ENCODE measurements at regions not wholly inside any gene's neighbourhood (a gene's known extent, or its start where the extent isn't known, plus 50 kb on each side); places are given as distances from the start of the nearest gene placed in this dataset.

DNA sequence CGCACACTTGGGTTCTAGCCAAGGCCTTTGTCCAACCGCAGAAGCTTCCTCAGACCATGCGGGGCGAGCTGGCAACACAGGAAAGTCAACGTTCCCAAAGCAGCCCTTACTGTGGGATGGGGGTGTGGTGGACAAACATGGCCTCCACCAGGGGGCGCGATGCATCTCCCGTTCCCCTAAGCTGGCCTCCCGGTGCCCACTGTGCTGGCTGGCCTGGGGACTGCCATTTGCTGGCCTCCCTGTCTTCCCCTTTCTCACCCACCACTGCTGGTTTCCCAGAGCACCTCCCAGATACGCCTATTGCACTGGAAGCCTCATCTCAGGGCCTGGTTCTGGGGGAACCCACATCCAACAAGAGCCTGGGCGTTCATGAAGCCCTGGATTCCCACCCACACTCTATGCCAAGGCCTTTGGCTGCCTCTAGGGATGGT, 145.3 kb downstream of the IRF8 start:
- no peaks in the 10 kb centered on the region for H3K36me3 ChIP-seq
- no peaks in the 10 kb centered on the region for H3K4me1 ChIP-seq (ENCODE audit: control insufficient read depth in 1 of 2, low read depth in 2 of 2)
- H3K27ac ChIP-seq, result no peak overlapping the region
- DNase-seq (ENCODE audit: low spot score) (no peak), ATAC-seq (ENCODE audit: insufficient number of reproducible peaks, low FRiP score, low read depth) (no peak)
- H3K9me3 ChIP-seq, result no peaks in the 10 kb centered on the region
- TF ChIP-seq, protein P1, sequence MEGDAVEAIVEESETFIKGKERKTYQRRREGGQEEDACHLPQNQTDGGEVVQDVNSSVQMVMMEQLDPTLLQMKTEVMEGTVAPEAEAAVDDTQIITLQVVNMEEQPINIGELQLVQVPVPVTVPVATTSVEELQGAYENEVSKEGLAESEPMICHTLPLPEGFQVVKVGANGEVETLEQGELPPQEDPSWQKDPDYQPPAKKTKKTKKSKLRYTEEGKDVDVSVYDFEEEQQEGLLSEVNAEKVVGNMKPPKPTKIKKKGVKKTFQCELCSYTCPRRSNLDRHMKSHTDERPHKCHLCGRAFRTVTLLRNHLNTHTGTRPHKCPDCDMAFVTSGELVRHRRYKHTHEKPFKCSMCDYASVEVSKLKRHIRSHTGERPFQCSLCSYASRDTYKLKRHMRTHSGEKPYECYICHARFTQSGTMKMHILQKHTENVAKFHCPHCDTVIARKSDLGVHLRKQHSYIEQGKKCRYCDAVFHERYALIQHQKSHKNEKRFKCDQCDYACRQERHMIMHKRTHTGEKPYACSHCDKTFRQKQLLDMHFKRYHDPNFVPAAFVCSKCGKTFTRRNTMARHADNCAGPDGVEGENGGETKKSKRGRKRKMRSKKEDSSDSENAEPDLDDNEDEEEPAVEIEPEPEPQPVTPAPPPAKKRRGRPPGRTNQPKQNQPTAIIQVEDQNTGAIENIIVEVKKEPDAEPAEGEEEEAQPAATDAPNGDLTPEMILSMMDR (IDR thresholded peaks at IDR 0.05), result peak; percentile 20
- no peak overlapping the region for H3K4me3 ChIP-seq
- no peaks in the 10 kb centered on the region for H3K27me3 ChIP-seq (replicated peaks; ENCODE audit: insufficient read depth)

DNA sequence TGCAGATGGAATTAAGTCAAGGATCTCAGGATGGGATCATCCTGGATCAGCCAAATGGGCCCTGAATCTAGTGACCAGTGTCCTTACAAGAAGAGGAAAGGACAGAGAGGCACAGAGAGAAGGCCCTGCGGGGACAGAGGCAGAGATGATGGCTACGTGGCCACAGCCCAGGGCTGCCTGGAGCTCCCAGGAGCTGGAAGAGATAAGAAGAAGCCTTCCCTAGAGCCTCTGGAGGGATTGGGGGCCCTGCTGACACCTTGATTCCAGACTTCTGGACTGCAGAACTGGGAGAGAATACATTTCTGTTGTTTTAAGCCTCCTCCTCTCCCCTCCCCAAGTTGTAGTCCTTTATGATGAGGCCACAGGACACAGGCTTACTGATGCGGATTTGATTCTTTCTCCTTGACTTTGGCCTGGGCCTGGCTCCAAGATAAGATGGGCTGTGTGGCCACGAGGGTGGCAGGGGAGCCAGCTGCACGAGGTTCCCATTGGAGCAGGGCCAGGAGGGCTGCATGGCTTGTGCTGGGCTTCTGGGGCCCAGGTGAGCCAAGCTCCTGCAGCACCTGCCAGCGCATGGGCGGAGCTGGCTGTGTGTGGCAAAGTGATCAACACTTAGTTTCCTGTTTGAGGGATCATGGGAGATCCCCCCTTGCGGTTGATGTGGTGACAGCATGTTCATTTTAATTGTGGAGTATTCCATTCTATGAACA, 146.1 kb downstream of the IRF8 start:
- ATAC-seq (ENCODE audit: insufficient number of reproducible peaks, low FRiP score, low read depth), result no peak
- Histone ChIP-seq H3K27ac (no peak overlapping the region), H3K4me1 (ENCODE audit: control insufficient read depth in 1 of 2, low read depth in 2 of 2) (no peaks in the 10 kb centered on the region), H3K9me3 (no peaks in the 10 kb centered on the region), H3K36me3 (no peaks in the 10 kb centered on the region), H3K4me3 (no peak overlapping the region), H3K27me3 (replicated peaks; ENCODE audit: insufficient read depth) (no peaks in the 10 kb centered on the region)
- TF ChIP-seq, protein P1 (IDR thresholded peaks at IDR 0.05), result no peak
- no peak for DNase-seq (ENCODE audit: low spot score)

DNA sequence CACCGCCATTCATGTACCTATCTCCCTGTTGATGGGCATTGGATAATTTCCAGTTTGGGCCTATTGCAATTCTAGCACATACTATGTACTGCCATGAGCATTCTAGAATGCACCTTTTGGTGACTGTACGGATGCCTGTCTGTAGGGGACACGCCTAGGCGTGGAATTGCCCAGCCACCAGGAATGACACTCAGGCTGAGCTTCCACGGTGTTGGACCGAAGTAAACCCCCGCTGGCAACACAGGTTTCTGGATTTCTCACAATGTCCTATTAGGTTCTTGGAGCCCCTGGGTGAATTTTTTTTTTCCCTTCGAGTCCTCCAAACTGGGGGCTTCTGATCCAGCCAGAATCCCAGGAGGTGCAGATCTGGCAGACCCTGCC, 146.6 kb downstream of the IRF8 start:
- DNase-seq (ENCODE audit: low spot score) (no peak), ATAC-seq (ENCODE audit: insufficient number of reproducible peaks, low FRiP score, low read depth) (no peak)
- no peak overlapping the region for H3K27ac ChIP-seq
- H3K9me3 ChIP-seq, result no peaks in the 10 kb centered on the region
- no peak overlapping the region for H3K4me3 ChIP-seq
- H3K27me3 ChIP-seq (replicated peaks; ENCODE audit: insufficient read depth), result no peaks in the 10 kb centered on the region
- H3K4me1 ChIP-seq (ENCODE audit: control insufficient read depth in 1 of 2, low read depth in 2 of 2), result no peaks in the 10 kb centered on the region
- H3K36me3 ChIP-seq, result no peaks in the 10 kb centered on the region
- TF ChIP-seq, protein P1 (IDR thresholded peaks at IDR 0.05), result no peak

DNA sequence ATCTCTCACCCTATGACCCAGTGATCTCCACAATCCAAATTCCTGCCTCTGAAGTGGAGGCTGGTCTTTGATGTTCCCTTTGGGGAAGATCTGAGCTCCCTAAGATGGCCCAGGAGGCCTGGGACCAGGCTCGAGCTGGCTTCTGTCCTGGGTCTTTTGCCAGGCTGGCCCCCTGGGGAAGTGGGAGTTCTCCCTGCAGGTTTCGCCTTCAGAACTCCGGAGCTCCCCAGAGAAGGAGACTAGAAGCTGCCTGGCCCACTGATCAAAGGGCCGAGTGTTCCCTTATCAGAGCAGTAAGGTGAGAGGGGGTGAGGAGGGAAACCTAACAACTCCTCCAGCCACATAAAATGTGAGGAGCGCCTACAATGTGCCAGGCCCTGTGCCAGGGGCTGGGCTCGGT, 147.1 kb downstream of the IRF8 start:
- no peaks in the 10 kb centered on the region for H3K9me3 ChIP-seq
- no peak overlapping the region for H3K4me3 ChIP-seq
- TF ChIP-seq, protein P1 (IDR thresholded peaks at IDR 0.05), result no peak
- no peaks in the 10 kb centered on the region for H3K4me1 ChIP-seq (ENCODE audit: control insufficient read depth in 1 of 2, low read depth in 2 of 2)
- H3K36me3 ChIP-seq, result no peaks in the 10 kb centered on the region
- H3K27ac ChIP-seq, result no peak overlapping the region
- DNase-seq (ENCODE audit: low spot score) (no peak), ATAC-seq (ENCODE audit: insufficient number of reproducible peaks, low FRiP score, low read depth) (no peak)
- H3K27me3 ChIP-seq (replicated peaks; ENCODE audit: insufficient read depth), result no peaks in the 10 kb centered on the region

DNA sequence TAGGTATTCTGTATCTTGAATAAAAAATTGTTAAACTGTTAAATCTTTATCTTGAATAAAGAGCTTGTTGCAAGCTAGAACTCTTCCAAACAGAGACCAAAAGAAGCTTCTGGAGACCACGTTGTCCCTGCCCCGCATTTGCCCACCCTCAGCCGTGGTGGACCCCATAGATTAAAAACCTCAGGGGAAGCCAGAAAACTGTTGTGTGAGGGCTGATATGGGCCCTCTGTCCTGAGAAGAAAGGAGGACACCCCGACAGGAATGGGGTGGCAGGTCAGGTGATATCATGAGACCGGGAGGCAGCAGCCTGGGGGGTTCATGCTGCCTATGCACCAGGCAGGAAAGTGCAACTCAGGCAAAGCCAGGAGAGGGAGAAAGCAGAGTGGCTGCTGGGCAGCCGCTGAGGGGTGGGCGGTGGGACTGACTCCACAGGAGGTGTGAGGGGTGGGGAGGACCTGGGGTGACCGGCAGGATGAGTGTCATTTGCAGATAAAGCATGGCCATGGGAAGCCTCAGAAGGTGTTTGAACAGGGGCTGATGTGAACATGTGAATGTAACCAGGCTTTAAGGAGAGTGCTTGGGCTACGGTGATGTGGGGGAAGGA, 147.8 kb downstream of the IRF8 start:
- no peaks in the 10 kb centered on the region for H3K27me3 ChIP-seq (replicated peaks; ENCODE audit: insufficient read depth)
- no peaks in the 10 kb centered on the region for H3K36me3 ChIP-seq
- no peaks in the 10 kb centered on the region for H3K9me3 ChIP-seq
- no peak for ATAC-seq (ENCODE audit: insufficient number of reproducible peaks, low FRiP score, low read depth)
- H3K4me1 ChIP-seq (ENCODE audit: control insufficient read depth in 1 of 2, low read depth in 2 of 2), result no peaks in the 10 kb centered on the region
- no peak for DNase-seq (ENCODE audit: low spot score)
- TF ChIP-seq, protein P1 (IDR thresholded peaks at IDR 0.05), result no peak
- no peak overlapping the region for H3K4me3 ChIP-seq
- no peak overlapping the region for H3K27ac ChIP-seq
